ENCODE measurements at regions not wholly inside any gene's neighbourhood (a gene's known extent, or its start where the extent isn't known, plus 50 kb on each side); places are given as distances from the start of the nearest gene placed in this dataset.

- TF ChIP-seq CTCF (conservative IDR thresholded peaks at IDR 0.05; ENCODE audit: low read length) (no peak), EZH2phosphoT487 (IDR thresholded peaks at IDR 0.05; ENCODE audit: borderline replicate concordance) (no peak)
Observed at GRCh38 chr12:63064080-63064479, 86.9 kb downstream of the AVPR1A start.
